ENCODE measurements at regions not wholly inside any gene's neighbourhood (a gene's known extent, or its start where the extent isn't known, plus 50 kb on each side); places are given as distances from the start of the nearest gene placed in this dataset.

DNA sequence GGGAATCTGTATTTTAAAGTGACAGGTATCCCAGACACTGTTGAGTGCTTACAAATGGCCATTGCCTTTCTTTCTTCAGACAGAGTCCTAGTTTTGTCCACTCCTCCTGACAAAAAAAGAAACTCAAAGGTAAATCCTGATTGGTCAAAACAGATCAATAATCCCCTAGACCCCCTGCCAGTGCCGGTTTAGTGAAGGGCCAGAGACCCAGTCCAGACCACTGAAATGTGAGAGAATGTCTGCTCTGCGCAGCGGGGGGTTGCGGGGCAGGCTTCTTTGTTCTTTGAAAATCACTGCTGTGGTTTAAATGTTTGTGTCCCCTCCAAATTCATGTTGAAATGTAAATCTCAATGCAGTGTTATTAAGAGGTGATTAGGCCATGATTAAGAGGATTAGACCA is 177.7 kb upstream of the GPR26 start:
- H3K56ac ChIP-seq (replicated peaks; ENCODE audit: insufficient read length, low read depth, low read length), result no peak overlapping the region
- no peaks in the 10 kb centered on the region for H4K20me1 ChIP-seq (replicated peaks in 1 of 2; ENCODE audit: control insufficient read depth in 1 of 2, insufficient read depth in 2 of 2, low read length in 2 of 2)
- no peaks in the 10 kb centered on the region for H3K36me3 ChIP-seq (ENCODE audit: control insufficient read depth in 2 of 4, insufficient read depth in 4 of 4, low read length in 3 of 4)
- POLR2A ChIA-PET (ENCODE audit: partially characterized antibody), result no interaction called here
- no peaks in the 10 kb centered on the region for H3K79me2 ChIP-seq (ENCODE audit: control insufficient read depth in 1 of 2, insufficient read depth in 2 of 2, low read length in 2 of 2)
- no peak overlapping the region for H3K4me3 ChIP-seq (ENCODE audit: extremely low read depth in 1 of 4, insufficient read depth in 2 of 4, low read depth in 3 of 4, low read length in 4 of 4)
- H2BK12ac ChIP-seq (ENCODE audit: low read depth, low read length), result no peak overlapping the region
- H4K5ac ChIP-seq (ENCODE audit: insufficient read length, low read depth, low read length), result no peak overlapping the region
- no peak overlapping the region for H2BK15ac ChIP-seq (ENCODE audit: low read length)
- H3K27ac ChIP-seq (ENCODE audit: low read depth, low read length), result no peak overlapping the region
- no peak overlapping the region for H2BK20ac ChIP-seq (ENCODE audit: low read length)
- peaks cover 3 to 14% (median 8%) of the 10 kb centered on the region in 4 experiments for H3K4me1 ChIP-seq (replicated peaks in 1 of 4; ENCODE audit: control insufficient read depth in 3 of 4, insufficient read depth in 4 of 4, low read length in 3 of 4)
- H3K9ac ChIP-seq (replicated peaks in 1 of 4; ENCODE audit: extremely low read depth in 1 of 4, low read depth in 3 of 4, low read length in 3 of 4), result no peak overlapping the region
- H3K79me1 ChIP-seq (ENCODE audit: low read depth, low read length), result no peaks in the 10 kb centered on the region
- H4K8ac ChIP-seq (ENCODE audit: extremely low read depth, insufficient read depth, low read length), result no peak overlapping the region
- no peak overlapping the region for H2AFZ ChIP-seq (ENCODE audit: low read length)
- no peak overlapping the region for H2BK5ac ChIP-seq (ENCODE audit: low read depth, low read length)
- no peak overlapping the region for H3K18ac ChIP-seq (ENCODE audit: extremely low read depth, low read length)
- no peak overlapping the region for H4K91ac ChIP-seq (replicated peaks; ENCODE audit: insufficient read length, low read length)
- H3K27me3 ChIP-seq (replicated peaks in 1 of 4; ENCODE audit: control insufficient read depth in 3 of 4, extremely low read depth in 1 of 4, insufficient read depth in 3 of 4, low read length in 3 of 4), result no peaks in the 10 kb centered on the region
- DNase-seq (ENCODE audit: low read depth in 1 of 2, low spot score in 2 of 2), result no peak
- H3K9me3 ChIP-seq (ENCODE audit: insufficient read depth in 2 of 2, low read depth in 1 of 2, low read length in 1 of 2), result no peaks in the 10 kb centered on the region; a peak in 1 of 4 replicates
- H3K14ac ChIP-seq (ENCODE audit: insufficient read length), result no peak overlapping the region
- WGBS, 2 experiments (ENCODE audit: extremely low coverage in 1 of 2, insufficient coverage in 1 of 2, insufficient read length in 1 of 2, insufficient replicate concordance in 2 of 2, low coverage in 1 of 2, low lambda C conversion rate in 2 of 2, missing lambda C conversion rate in 1 of 2), result 89% methylated on average over 4 of the region's 4 CpGs; no CpG with 5 or more reads in 1 of the 2 experiments
- CTCF ChIA-PET (ENCODE audit: partially characterized antibody), result interaction anchor here (1.7 kb wide), 1 partner anchor 12 kb away, joined by 5 read pairs; no protein-coding TSS in a partner anchor
- H2BK120ac ChIP-seq (replicated peaks; ENCODE audit: low read depth, low read length), result no peak overlapping the region
- H3K4me2 ChIP-seq (ENCODE audit: insufficient read depth in 1 of 2, low read depth in 2 of 2, low read length in 2 of 2), result no peak overlapping the region
- no peak overlapping the region for H3K23ac ChIP-seq (ENCODE audit: insufficient read length)
- H2AK5ac ChIP-seq (ENCODE audit: low read depth, low read length), result no peak overlapping the region
- no peak overlapping the region for H3K4ac ChIP-seq (replicated peaks; ENCODE audit: insufficient read length, low read depth, low read length)
- no peak for FAIRE-seq
- H3K23me2 ChIP-seq (ENCODE audit: low read depth, low read length), result no peaks in the 10 kb centered on the region
- TF ChIP-seq RBBP5 (IDR thresholded peaks at IDR 0.05; ENCODE audit: borderline replicate concordance, low read depth, low read length) (no peak), HDAC6 (IDR thresholded peaks at IDR 0.05; ENCODE audit: low read depth, low read length) (no peak), SIN3A (conservative IDR thresholded peaks at IDR 0.05 in 1 of 2, IDR thresholded peaks at IDR 0.05 in 1 of 2; ENCODE audit: low read depth in 1 of 2, low read length in 2 of 2) (no peak), MAFK (IDR thresholded peaks at IDR 0.05; ENCODE audit: low read depth, low read length) (no peak), GABPA (IDR thresholded peaks at IDR 0.05; ENCODE audit: borderline replicate concordance, insufficient read depth, low read length) (no peak), SP4 (IDR thresholded peaks at IDR 0.05; ENCODE audit: low read length) (no peak), RAD21 (IDR thresholded peaks at IDR 0.05 in 1 of 2, conservative IDR thresholded peaks at IDR 0.05 in 1 of 2; ENCODE audit: low read depth in 2 of 2, low read length in 2 of 2) (no peak), KDM5A (IDR thresholded peaks at IDR 0.05; ENCODE audit: low read length) (no peak), TCF12 (IDR thresholded peaks at IDR 0.05; ENCODE audit: low read depth, low read length) (no peak), BRCA1 (IDR thresholded peaks at IDR 0.05; ENCODE audit: low read depth, low read length) (no peak), SIX5 (IDR thresholded peaks at IDR 0.05; ENCODE audit: low read depth, low read length) (no peak), TAF1 (IDR thresholded peaks at IDR 0.05; ENCODE audit: low read depth, low read length) (no peak), SAP30 (IDR thresholded peaks at IDR 0.05; ENCODE audit: insufficient read depth, insufficient replicate concordance, low read length) (no peak), RNF2 (IDR thresholded peaks at IDR 0.05; ENCODE audit: borderline replicate concordance, low read depth, low read length, missing control alignments, poor library complexity, severe bottlenecking) (no peak), POLR2A (IDR thresholded peaks at IDR 0.05; ENCODE audit: control extremely low read depth in 1 of 2, low read depth in 2 of 2, low read length in 2 of 2) (no peak)

Measured in H1 (cell line).